ENCODE measurements at regions not wholly inside any gene's neighbourhood (a gene's known extent, or its start where the extent isn't known, plus 50 kb on each side); places are given as distances from the start of the nearest gene placed in this dataset.

GRCh38 chr1:3971981-3972380 lies 71.9 kb upstream of the C1orf174 start:
- TF ChIP-seq CTCF (IDR thresholded peaks at IDR 0.05) (no peak), POLR2A (IDR thresholded peaks at IDR 0.05) (no peak)

All from tibial nerve (tissue), 3 donors.